Body of pancreas (tissue), 4 donors: ENCODE measurements at regions not wholly inside any gene's neighbourhood (a gene's known extent, or its start where the extent isn't known, plus 50 kb on each side); places are given as distances from the start of the nearest gene placed in this dataset.

Source experiments
- ATAC-seq: fragments of 150-250 bp; one replicate; pipeline ENCODE4 v1.9.1; 2016
- DNase-seq, 4 donors: peaks; one replicate each; pipeline ENCODE4 v3.0.0-alpha.2; 2019
- H3K27ac ChIP-seq, 4 donors: fragments of 200-600 bp; sonication (generic); 1 replicate in 3 of 4; 2 replicates in 1 of 4; pipeline versions ENCODE4 v1.5.1 to v1.6.1; 2016 to 2019; ENCODE audit warnings: mild to moderate bottlenecking in 1 of 4, mixed read lengths in 1 of 4, moderate library complexity in 1 of 4
- H3K27me3 ChIP-seq, 2 donors: fragments of 200-600 bp; sonication (generic); one replicate each; pipeline ENCODE4 v1.6.0; 2016; ENCODE audit warnings: mild to moderate bottlenecking in 1 of 2
- H3K36me3 ChIP-seq, 2 donors: fragments of 200-600 bp; sonication (generic); replicated peaks in 1 of 2; 2 replicates each; pipeline ENCODE4 v1.5.1; 2016; ENCODE audit warnings: low read depth in 2 of 2; ENCODE audit not compliant: insufficient read depth in 1 of 2
- H3K4me1 ChIP-seq: fragments of 200-600 bp; sonication (generic); one replicate; pipeline ENCODE4 v1.6.0; 2016
- H3K4me3 ChIP-seq, 2 donors: fragments of 200-600 bp; sonication (generic); 1 replicate in 1 of 2; 2 replicates in 1 of 2; pipeline ENCODE4 v1.5.1; 2016 to 2019
- H3K9me3 ChIP-seq, 3 donors: fragments of 200-600 bp; sonication (generic); 1 replicate in 2 of 3; 2 replicates in 1 of 3; pipeline ENCODE4 v1.5.1; 2016
- CTCF ChIP-seq, 7 experiments: fragments of 450-650 bp in 4 of 7; fragments of 200-600 bp in 3 of 7; sonication (generic) in 3 of 7; IDR thresholded peaks; one replicate each; pipeline ENCODE4 v1.5.1; 2016 to 2019; ENCODE audit warnings: antibody characterized with exemption in 7 of 7
- POLR2A ChIP-seq, 3 donors: fragments of 450-650 bp; IDR thresholded peaks; one replicate each; pipeline ENCODE4 v1.6.1; 2016; ENCODE audit warnings: antibody characterized with exemption in 3 of 3, mild to moderate bottlenecking in 2 of 3
- WGBS, 2 donors: methylation state at CpG; one replicate each; pipeline ENCODE4 v1.1.5; 2017; 5-methylcytosine and 5-hydroxymethylcytosine counted together
- intact Hi-C: fragments of 100-400 bp; cut with DNase I; formaldehyde crosslinking; loops from one replicate; pipeline ENCODE4 v1.15.1; 2023

- H3K9me3 ChIP-seq = no peaks in the 10 kb centered on the region
- no peaks in the 10 kb centered on the region for H3K27me3 ChIP-seq
- DNase-seq (no peak), ATAC-seq (no peak)
- TF ChIP-seq CTCF (IDR thresholded peaks at IDR 0.05) = no peak
- TF ChIP-seq POLR2A (IDR thresholded peaks at IDR 0.05) = no peak
- 86 to 88% methylated on average over 1 of the region's 1 CpG for WGBS, 2 donors
- no peak overlapping the region for H3K27ac ChIP-seq
- H3K4me1 ChIP-seq = no peaks in the 10 kb centered on the region
- no peak overlapping the region for H3K4me3 ChIP-seq
- H3K36me3 ChIP-seq = no peaks in the 10 kb centered on the region
- intact Hi-C loops = no loop called here
Observed at GRCh38 chr18:57991552-57991951, 52.5 kb upstream of the NEDD4L start.

- ATAC-seq = no peak
- H3K36me3 ChIP-seq = no peaks in the 10 kb centered on the region
Observed at GRCh38 chr18:57989536-57989935, 54.5 kb upstream of the NEDD4L start.

GRCh38 chr18:57984490-57985115 lies 59.4 kb upstream of the NEDD4L start:
- intact Hi-C loops = no loop called here
- TF ChIP-seq CTCF (IDR thresholded peaks at IDR 0.05) = no peak
- TF ChIP-seq POLR2A (IDR thresholded peaks at IDR 0.05) = no peak
- Histone ChIP-seq H3K4me1 (peaks cover 13% of the 10 kb centered on the region), H3K4me3 (no peak overlapping the region), H3K27ac (no peak overlapping the region), H3K27me3 (no peaks in the 10 kb centered on the region), H3K36me3 (no peaks in the 10 kb centered on the region), H3K9me3 (no peaks in the 10 kb centered on the region)
- DNase-seq (no peak), ATAC-seq (no peak)
- WGBS, 2 donors = 68 to 76% methylated on average over 4 to 5 of the region's 5 CpGs

More at GRCh38 chr18:57989536-57989935, 54.5 kb upstream of the NEDD4L start:
- no peak for TF ChIP-seq POLR2A (IDR thresholded peaks at IDR 0.05)
- TF ChIP-seq CTCF (IDR thresholded peaks at IDR 0.05) = no peak
- WGBS, 2 donors = 80 to 91% methylated on average over 8 of the region's 8 CpGs
- Histone ChIP-seq H3K4me3 (no peak overlapping the region), H3K27ac (no peak overlapping the region), H3K4me1 (no peaks in the 10 kb centered on the region), H3K9me3 (no peaks in the 10 kb centered on the region), H3K27me3 (no peaks in the 10 kb centered on the region)
- no peak for DNase-seq
- intact Hi-C loops = no loop called here

GRCh38 chr18:57983965-57984364 lies 60.1 kb upstream of the NEDD4L start:
- no peaks in the 10 kb centered on the region for H3K36me3 ChIP-seq
- DNase-seq (no peak), ATAC-seq (no peak)
- TF ChIP-seq CTCF (IDR thresholded peaks at IDR 0.05) (no peak), POLR2A (IDR thresholded peaks at IDR 0.05) (no peak)
- intact Hi-C loops = no loop called here
- H3K27me3 ChIP-seq = no peaks in the 10 kb centered on the region
- no peak overlapping the region for H3K27ac ChIP-seq
- H3K9me3 ChIP-seq = no peaks in the 10 kb centered on the region
- no peak overlapping the region for H3K4me3 ChIP-seq
- WGBS, 2 donors = 82 to 94% methylated on average over 3 of the region's 3 CpGs
- H3K4me1 ChIP-seq = peaks cover 13% of the 10 kb centered on the region

- Histone ChIP-seq H3K27me3 (no peaks in the 10 kb centered on the region), H3K36me3 (no peaks in the 10 kb centered on the region), H3K9me3 (no peaks in the 10 kb centered on the region), H3K4me1 (peaks cover 17% of the 10 kb centered on the region), H3K27ac (no peak overlapping the region), H3K4me3 (no peak overlapping the region)
- intact Hi-C loops = no loop called here
- TF ChIP-seq POLR2A (IDR thresholded peaks at IDR 0.05) (no peak), CTCF (IDR thresholded peaks at IDR 0.05) (no peak)
- WGBS, 2 donors = 77 to 83% methylated on average over 3 of the region's 3 CpGs
- DNase-seq (no peak), ATAC-seq (no peak)
Observed at GRCh38 chr18:57983472-57983871, 60.6 kb upstream of the NEDD4L start.
